Right lobe of liver (tissue), 6 donors: ENCODE measurements at regions not wholly inside any gene's neighbourhood (a gene's known extent, or its start where the extent isn't known, plus 50 kb on each side); places are given as distances from the start of the nearest gene placed in this dataset.
A peak's percentile ranks its signal among the peaks of the same experiment; 100 is the strongest.

Source experiments
- ATAC-seq, 4 donors: fragments of 200-7000 bp; cut with Tn5 transposase; one replicate each; pipeline ENCODE4 v1.9.1; 2020; ENCODE audit warnings: mild to moderate bottlenecking in 4 of 4, moderate library complexity in 4 of 4
- DNase-seq, 3 donors: peaks; one replicate each; pipeline ENCODE4 v3.0.0-alpha.2; 2020
- H3K27ac ChIP-seq, 3 donors: fragments of 200-600 bp; one replicate each; pipeline ENCODE4 v1.8.0; 2022
- H3K27me3 ChIP-seq, 2 donors: fragments of 200-600 bp; one replicate each; pipeline ENCODE4 v1.8.0; 2022
- H3K36me3 ChIP-seq, 4 donors: fragments of 200-600 bp; sonication (generic) in 1 of 4; one replicate each; pipeline versions ENCODE4 v1.5.1 to v1.8.0; 2017 to 2022; ENCODE audit warnings: control low read depth in 1 of 4
- H3K4me1 ChIP-seq, 4 donors: fragments of 200-600 bp; sonication (generic) in 1 of 4; one replicate each; pipeline versions ENCODE4 v1.5.1 to v1.8.0; 2017 to 2022; ENCODE audit warnings: control low read depth in 1 of 4
- H3K4me3 ChIP-seq, 3 donors: fragments of 200-600 bp; one replicate each; pipeline ENCODE4 v1.8.0; 2022
- H3K9me3 ChIP-seq, 4 donors: fragments of 200-600 bp; sonication (generic) in 1 of 4; one replicate each; pipeline versions ENCODE4 v1.5.1 to v1.8.0; 2017 to 2022; ENCODE audit warnings: control low read depth in 1 of 4
- CTCF ChIP-seq, 4 donors: fragments of 200-600 bp in 3 of 4; fragments of 450-650 bp in 1 of 4; IDR thresholded peaks; one replicate each; pipeline versions ENCODE4 v1.5.1 to v1.8.0; 2016 to 2022; ENCODE audit warnings: antibody characterized with exemption in 4 of 4, mild to moderate bottlenecking in 2 of 4
- POLR2A ChIP-seq: fragments of 450-650 bp; IDR thresholded peaks from one replicate; pipeline ENCODE4 v1.6.1; 2017; ENCODE audit warnings: antibody characterized with exemption, mild to moderate bottlenecking
- WGBS: methylation state at CpG from one replicate; pipeline ENCODE4 v1.1.6; 2018; ENCODE audit warnings: low coverage, low lambda C conversion rate; ENCODE audit not compliant: insufficient coverage; ENCODE audit errors: missing lambda C conversion rate; 5-methylcytosine and 5-hydroxymethylcytosine counted together
- intact Hi-C, 2 donors: fragments of 100-400 bp; cut with DNase I; formaldehyde crosslinking; loops; one replicate each; pipeline versions ENCODE4 v1.11.2 to v1.14.1; 2022
- donor health status: DM: no; HTN: yes; CAD: no.
- donor health status: DM: no; HTN: no; CAD: no.
- donor health status: DM: no; HTN: no; CAD: no.
- donor health status: DM: no; HTN: yes; CAD: no.
- donor health status: DM: no; HTN: yes; CAD: no.

DNA sequence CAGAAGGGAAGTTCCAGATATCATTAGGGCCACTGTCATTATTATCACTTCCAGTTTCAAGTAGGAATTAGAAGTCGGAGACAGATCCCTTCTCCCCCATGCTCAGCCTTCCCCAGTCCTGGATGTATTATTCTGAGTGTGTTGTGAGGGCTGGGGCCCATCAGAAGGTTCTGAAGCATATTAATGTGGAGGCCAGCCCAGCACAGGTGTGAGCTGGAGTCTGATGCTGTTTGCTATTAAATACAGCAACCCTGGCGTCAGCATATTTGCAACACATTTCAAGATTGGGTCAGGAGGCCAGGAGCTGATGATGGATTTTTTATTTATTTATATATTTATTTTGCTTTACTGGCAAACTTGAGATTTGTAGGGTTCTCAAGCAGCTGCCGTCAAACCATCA is 195.2 kb downstream of the NRP2 start:
- intact Hi-C loops = no loop called here
- TF ChIP-seq POLR2A = no peak
- no peak for TF ChIP-seq CTCF (IDR thresholded peaks at IDR 0.05)
- Histone ChIP-seq H3K4me3 (no peak overlapping the region), H3K27ac (no peak overlapping the region), H3K4me1 (no peaks in the 10 kb centered on the region), H3K27me3 (no peaks in the 10 kb centered on the region), H3K36me3 (no peaks in the 10 kb centered on the region), H3K9me3 (no peaks in the 10 kb centered on the region)
- ATAC-seq (no peak), DNase-seq (no peak)
- WGBS = 76% methylated on average over 3 of the region's 3 CpGs

GRCh38 chr2:205876127-205876526 is 193.8 kb downstream of the NRP2 start:
- ATAC-seq (no peak), DNase-seq (no peak)
- intact Hi-C loops = no loop called here
- Histone ChIP-seq H3K4me1 (no peaks in the 10 kb centered on the region), H3K27ac (no peak overlapping the region), H3K27me3 (no peaks in the 10 kb centered on the region), H3K9me3 (no peaks in the 10 kb centered on the region), H3K4me3 (no peak overlapping the region), H3K36me3 (no peaks in the 10 kb centered on the region)
- TF ChIP-seq CTCF (IDR thresholded peaks at IDR 0.05) = no peak
- no peak for TF ChIP-seq POLR2A

- DNase-seq = no peak
- no peak for TF ChIP-seq CTCF (IDR thresholded peaks at IDR 0.05)
- no peaks in the 10 kb centered on the region for H3K27me3 ChIP-seq
- H3K36me3 ChIP-seq = no peaks in the 10 kb centered on the region
- H3K4me3 ChIP-seq = no peak overlapping the region
- H3K9me3 ChIP-seq = no peaks in the 10 kb centered on the region
- H3K27ac ChIP-seq = no peak overlapping the region
- intact Hi-C loops = no loop called here
- ATAC-seq = no peak
- H3K4me1 ChIP-seq = no peaks in the 10 kb centered on the region
These were observed 190.4 kb downstream of the NRP2 start for GRCh38 chr2:205872716-205873115.

GRCh38 chr2:205869439-205869838 is 187.1 kb downstream of the NRP2 start:
- no peak overlapping the region for H3K4me3 ChIP-seq
- no peaks in the 10 kb centered on the region for H3K9me3 ChIP-seq
- H3K27ac ChIP-seq = no peak overlapping the region
- DNase-seq (no peak), ATAC-seq (no peak)
- intact Hi-C loops = no loop called here
- no peaks in the 10 kb centered on the region for H3K27me3 ChIP-seq
- TF ChIP-seq POLR2A (no peak), CTCF (IDR thresholded peaks at IDR 0.05) (no peak)
- H3K36me3 ChIP-seq = no peaks in the 10 kb centered on the region
- H3K4me1 ChIP-seq = no peaks in the 10 kb centered on the region

DNA sequence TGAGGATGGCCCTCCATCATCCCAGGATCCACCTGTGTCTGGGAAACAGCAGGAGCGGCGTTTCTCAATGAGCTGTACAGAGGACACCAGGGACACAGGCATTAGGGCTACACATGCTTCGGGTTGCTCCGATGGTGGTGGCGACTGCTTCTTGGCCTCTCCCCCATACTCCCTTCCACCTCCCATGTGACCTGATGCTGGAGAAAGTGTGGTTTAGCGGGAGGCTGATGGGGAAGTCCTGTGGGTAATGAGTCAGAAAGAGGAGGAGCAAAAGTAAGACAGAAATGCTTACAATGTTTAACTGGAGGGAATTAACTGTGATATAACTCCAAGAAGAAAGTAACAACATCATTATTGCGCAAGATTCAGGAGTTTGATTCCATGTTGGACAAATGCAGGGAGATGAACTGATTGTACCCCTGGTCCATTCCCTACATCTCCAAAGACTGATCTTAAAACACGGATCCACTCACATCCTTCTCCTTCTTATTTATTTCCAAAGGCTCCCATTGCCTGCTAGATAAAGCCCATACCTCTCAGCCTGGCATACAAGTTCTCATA is 186.6 kb downstream of the NRP2 start:
- H3K9me3 ChIP-seq = no peaks in the 10 kb centered on the region
- no peaks in the 10 kb centered on the region for H3K27me3 ChIP-seq
- TF ChIP-seq CTCF (IDR thresholded peaks at IDR 0.05) (no peak), POLR2A (no peak)
- H3K36me3 ChIP-seq = no peaks in the 10 kb centered on the region
- WGBS = 65% methylated on average over 6 of the region's 8 CpGs
- DNase-seq (no peak), ATAC-seq (peak in 1 of 4 donors; percentile 13)
- no peaks in the 10 kb centered on the region for H3K4me1 ChIP-seq
- H3K27ac ChIP-seq = no peak overlapping the region
- H3K4me3 ChIP-seq = no peak overlapping the region
- intact Hi-C loops = no loop called here
